ENCODE measurements at regions not wholly inside any gene's neighbourhood (a gene's known extent, or its start where the extent isn't known, plus 50 kb on each side); places are given as distances from the start of the nearest gene placed in this dataset.

- DNase-seq (ENCODE audit: low read depth): no peak
- TF ChIP-seq CTCF (conservative IDR thresholded peaks at IDR 0.05; ENCODE audit: low read depth, low read length): no peak
- no peak overlapping the region for H3K4me3 ChIP-seq (ENCODE audit: low read length)
Observed at GRCh38 chr5:158609333-158610050, 490.2 kb downstream of the EBF1 start.

- no peak for TF ChIP-seq CTCF (conservative IDR thresholded peaks at IDR 0.05; ENCODE audit: low read depth, low read length)
- no peak overlapping the region for H3K4me3 ChIP-seq (ENCODE audit: low read length)
- DNase-seq (ENCODE audit: low read depth): no peak
Observed at GRCh38 chr5:158607088-158607487, 492.6 kb downstream of the EBF1 start.

GRCh38 chr5:158606233-158606632, 493.5 kb downstream of the EBF1 start:
- no peak for DNase-seq (ENCODE audit: low read depth)
- H3K4me3 ChIP-seq (ENCODE audit: low read length): no peak overlapping the region
- TF ChIP-seq CTCF (conservative IDR thresholded peaks at IDR 0.05; ENCODE audit: low read depth, low read length): no peak

GRCh38 chr5:158602981-158603380, 496.7 kb downstream of the EBF1 start:
- TF ChIP-seq CTCF (conservative IDR thresholded peaks at IDR 0.05; ENCODE audit: low read depth, low read length): no peak
- H3K4me3 ChIP-seq (ENCODE audit: low read length): no peak overlapping the region
- DNase-seq (ENCODE audit: low read depth): no peak

GRCh38 chr5:158601118-158601517, 498.6 kb downstream of the EBF1 start:
- H3K4me3 ChIP-seq (ENCODE audit: low read length): no peak overlapping the region
- TF ChIP-seq CTCF (conservative IDR thresholded peaks at IDR 0.05; ENCODE audit: low read depth, low read length): no peak
- no peak for DNase-seq (ENCODE audit: low read depth)

- no peak overlapping the region for H3K4me3 ChIP-seq (ENCODE audit: low read length)
- DNase-seq (ENCODE audit: low read depth): no peak
- TF ChIP-seq CTCF (conservative IDR thresholded peaks at IDR 0.05; ENCODE audit: low read depth, low read length): no peak
Observed at GRCh38 chr5:158600679-158601078, 499.0 kb downstream of the EBF1 start.

GRCh38 chr5:158599157-158599556, 500.6 kb downstream of the EBF1 start:
- no peak for DNase-seq (ENCODE audit: low read depth)
- no peak for TF ChIP-seq CTCF (conservative IDR thresholded peaks at IDR 0.05; ENCODE audit: low read depth, low read length)
- H3K4me3 ChIP-seq (ENCODE audit: low read length): no peak overlapping the region

All from retinal pigment epithelial cell (primary cell).